OCI-LY3 (cell line): ENCODE measurements at regions not wholly inside any gene's neighbourhood (a gene's known extent, or its start where the extent isn't known, plus 50 kb on each side); places are given as distances from the start of the nearest gene placed in this dataset.

Experiments used
- EZH2phosphoT487 ChIP-seq: fragments of 200-600 bp; shearing (Covaris generic); IDR thresholded peaks from 2 replicates; pipeline ENCODE4 v1.6.1; 2018; ENCODE audit warnings: antibody characterized with exemption, mixed run types, low read depth
- TF ChIP-seq, protein P1 (sequence below): fragments of 200-600, 300-600 bp; sonication (generic); IDR thresholded peaks from 2 replicates; pipeline ENCODE4 v1.5.1; 2014; ENCODE audit warnings: antibody characterized with exemption, low read length, low read depth

DNA sequence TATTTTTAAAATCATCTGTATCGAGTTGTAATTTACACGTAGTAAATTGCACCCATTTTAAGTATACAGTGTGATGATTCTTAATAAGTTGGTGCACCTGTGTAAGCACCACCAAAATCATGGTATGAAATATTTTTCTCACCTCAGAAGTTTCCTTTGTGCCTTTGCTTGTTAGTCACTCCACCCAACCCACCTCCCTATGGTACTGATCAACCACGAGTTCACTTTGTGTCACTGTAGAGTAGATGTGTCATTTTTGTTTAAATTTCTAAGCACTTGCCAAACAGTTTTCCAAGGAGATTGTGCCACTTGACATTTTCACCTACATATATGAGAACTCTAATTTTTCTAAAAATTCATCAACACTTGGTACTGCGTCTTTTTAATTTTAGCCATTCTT is 806.5 kb downstream of the TLR4 start:
- TF ChIP-seq, protein P1, sequence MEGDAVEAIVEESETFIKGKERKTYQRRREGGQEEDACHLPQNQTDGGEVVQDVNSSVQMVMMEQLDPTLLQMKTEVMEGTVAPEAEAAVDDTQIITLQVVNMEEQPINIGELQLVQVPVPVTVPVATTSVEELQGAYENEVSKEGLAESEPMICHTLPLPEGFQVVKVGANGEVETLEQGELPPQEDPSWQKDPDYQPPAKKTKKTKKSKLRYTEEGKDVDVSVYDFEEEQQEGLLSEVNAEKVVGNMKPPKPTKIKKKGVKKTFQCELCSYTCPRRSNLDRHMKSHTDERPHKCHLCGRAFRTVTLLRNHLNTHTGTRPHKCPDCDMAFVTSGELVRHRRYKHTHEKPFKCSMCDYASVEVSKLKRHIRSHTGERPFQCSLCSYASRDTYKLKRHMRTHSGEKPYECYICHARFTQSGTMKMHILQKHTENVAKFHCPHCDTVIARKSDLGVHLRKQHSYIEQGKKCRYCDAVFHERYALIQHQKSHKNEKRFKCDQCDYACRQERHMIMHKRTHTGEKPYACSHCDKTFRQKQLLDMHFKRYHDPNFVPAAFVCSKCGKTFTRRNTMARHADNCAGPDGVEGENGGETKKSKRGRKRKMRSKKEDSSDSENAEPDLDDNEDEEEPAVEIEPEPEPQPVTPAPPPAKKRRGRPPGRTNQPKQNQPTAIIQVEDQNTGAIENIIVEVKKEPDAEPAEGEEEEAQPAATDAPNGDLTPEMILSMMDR: no peak
- TF ChIP-seq EZH2phosphoT487: no peak
